GM12878 (cell line): ENCODE measurements at regions not wholly inside any gene's neighbourhood (a gene's known extent, or its start where the extent isn't known, plus 50 kb on each side); places are given as distances from the start of the nearest gene placed in this dataset.

Experiments
- ATAC-seq: fragments of 200-7000 bp; cut with Tn5 transposase; 3 replicates; pipeline ENCODE4 v1.9.1; 2020; ENCODE audit warnings: mild to moderate bottlenecking, moderate library complexity
- BruUV-seq: library from RNA; stranded (reverse); fragments of 400-500 nt; replicated peaks from 2 replicates; lab custom pipeline; 2021; lab: Mats Ljungman, UMichigan
- CTCF ChIA-PET: fragments of 300-600 bp; sonication (Branson Sonifier 250); formaldehyde crosslinking; extraction: SDS; loops from one replicate; lab custom pipeline; 2021; ENCODE audit warnings: inconsistent platforms; lab: Yijun Ruan, JAX
- POLR2A ChIA-PET: fragments of 350-600 bp; formaldehyde crosslinking; extraction: SDS; loops from one replicate; lab custom pipeline; 2021; ENCODE audit warnings: inconsistent platforms; lab: Charles Lee
- RAD21 ChIA-PET: fragments of 300-600 bp; sonication (Branson Sonifier 250); formaldehyde crosslinking; loops from one replicate; lab custom pipeline; 2023; ENCODE audit warnings: antibody characterized with exemption; ENCODE audit not compliant: unreplicated experiment; lab: Charles Lee
- SMC1A ChIA-PET: fragments of 300-600 bp; sonication (Branson Sonifier 250); formaldehyde crosslinking; loops from one replicate; lab custom pipeline; 2023; ENCODE audit not compliant: unreplicated experiment, uncharacterized antibody; lab: Charles Lee
- DNase-seq: peaks from one replicate; pipeline ENCODE4 v3.0.0-alpha.2; 2011; ENCODE audit warnings: low read depth, low spot score
- FAIRE-seq: peaks from 3 replicates; lab custom pipeline; 2011; peaks lifted over from hg19 to GRCh38; lab: Jason Lieb, UNC
- H2AFZ ChIP-seq: 2 replicates; pipeline ENCODE4 v1.6.0; 2011; ENCODE audit warnings: low read depth, low read length, control low read depth; ENCODE audit not compliant: control insufficient read depth
- H3K27ac ChIP-seq: 2 replicates; pipeline ENCODE4 v1.5.1; 2011; ENCODE audit warnings: control low read depth; ENCODE audit not compliant: control insufficient read depth, insufficient read depth
- H3K27me3 ChIP-seq, 2 experiments: replicated peaks in 1 of 2; 2 replicates each; pipeline versions ENCODE4 v1.6.0 to v1.6.1; 2011; ENCODE audit warnings: low read length in 1 of 2; ENCODE audit not compliant: control insufficient read depth in 2 of 2, insufficient read depth in 2 of 2
- H3K36me3 ChIP-seq, 2 experiments: 2 replicates each; pipeline ENCODE4 v1.5.1; 2011; ENCODE audit warnings: low read length in 1 of 2; ENCODE audit not compliant: control insufficient read depth in 2 of 2, insufficient read depth in 2 of 2
- H3K4me1 ChIP-seq: 2 replicates; pipeline ENCODE4 v1.6.1; 2011; ENCODE audit warnings: mild to moderate bottlenecking, low read length, moderate library complexity, mixed read lengths; ENCODE audit not compliant: control insufficient read depth, insufficient read depth
- H3K4me2 ChIP-seq: 2 replicates; pipeline ENCODE4 v1.6.0; 2011; ENCODE audit warnings: control low read depth; ENCODE audit not compliant: control insufficient read depth, insufficient read depth
- H3K4me3 ChIP-seq: fragments of 200-600 bp; sonication (generic); 2 replicates; pipeline ENCODE4 v1.5.1; 2016
- H3K79me2 ChIP-seq: 2 replicates; pipeline ENCODE4 v1.6.0; 2011; ENCODE audit warnings: low read length; ENCODE audit not compliant: control insufficient read depth, insufficient read depth
- H3K9ac ChIP-seq: 2 replicates; pipeline ENCODE4 v1.8.0; 2011; ENCODE audit warnings: low read length, control low read depth, mixed read lengths; ENCODE audit not compliant: control insufficient read depth, insufficient read depth
- H3K9me3 ChIP-seq: replicated peaks from 3 replicates; pipeline ENCODE4 v1.5.1; 2011; ENCODE audit warnings: mild to moderate bottlenecking, low read length; ENCODE audit not compliant: control insufficient read depth, insufficient read depth
- H4K20me1 ChIP-seq: 2 replicates; pipeline ENCODE4 v1.6.0; 2011; ENCODE audit not compliant: control insufficient read depth, insufficient read depth
- ATF7 ChIP-seq: fragments of 450-650 bp; IDR thresholded peaks from 2 replicates; pipeline ENCODE4 v1.6.1; 2016; ENCODE audit warnings: low read depth, mild to moderate bottlenecking
- CBFB ChIP-seq: IDR thresholded peaks from 2 replicates; pipeline ENCODE4 v1.6.1; 2016; ENCODE audit warnings: antibody characterized with exemption, low read depth
- CBX3 ChIP-seq: fragments of 200-600 bp; sonication (generic); IDR thresholded peaks from 2 replicates; pipeline ENCODE4 v1.6.1; 2016; ENCODE audit warnings: low read depth, borderline replicate concordance
- HDAC2 ChIP-seq: fragments of 200-600 bp; sonication (generic); IDR thresholded peaks from 2 replicates; pipeline ENCODE4 v1.6.1; 2017
- HDAC6 ChIP-seq: fragments of 200-600 bp; sonication (generic); IDR thresholded peaks from one replicate; pipeline ENCODE4 v1.8.0; 2017; ENCODE audit warnings: antibody characterized with exemption; ENCODE audit not compliant: unreplicated experiment
- MAX ChIP-seq: IDR thresholded peaks from 2 replicates; pipeline ENCODE4 v1.6.1; 2012; ENCODE audit warnings: low read depth, low read length, improper control_type of control experiment
- NR2C1 ChIP-seq: fragments of 450-650 bp; IDR thresholded peaks from 2 replicates; pipeline ENCODE4 v1.6.1; 2017; ENCODE audit warnings: antibody characterized with exemption, mild to moderate bottlenecking, moderate library complexity
- PAX8 ChIP-seq: fragments of 450-650 bp; IDR thresholded peaks from 2 replicates; pipeline ENCODE4 v1.6.1; 2017; ENCODE audit warnings: mild to moderate bottlenecking, moderate library complexity
- POLR2AphosphoS5 ChIP-seq: IDR thresholded peaks from 2 replicates; pipeline ENCODE4 v1.6.1; 2011; ENCODE audit warnings: mild to moderate bottlenecking, low read length, inconsistent platforms
- PRDM15 ChIP-seq: fragments of 450-650 bp; formaldehyde crosslinking; IDR thresholded peaks from 2 replicates; pipeline ENCODE4 v1.4.0; 2020; ENCODE audit warnings: mild to moderate bottlenecking, moderate library complexity
- SREBF2 ChIP-seq: IDR thresholded peaks from 2 replicates; pipeline ENCODE4 v1.6.1; 2012; ENCODE audit warnings: mild to moderate bottlenecking, low read length
- SRF ChIP-seq, 2 experiments: IDR thresholded peaks; 2 replicates each; pipeline ENCODE4 v1.6.1; 2011; ENCODE audit warnings: low read depth in 2 of 2, low read length in 2 of 2, mild to moderate bottlenecking in 1 of 2, moderate library complexity in 1 of 2
- ZNF217 ChIP-seq: fragments of 450-650 bp; IDR thresholded peaks from 2 replicates; pipeline ENCODE4 v1.6.1; 2017; ENCODE audit warnings: antibody characterized with exemption, mild to moderate bottlenecking
- ZNF384 ChIP-seq: IDR thresholded peaks from 2 replicates; pipeline ENCODE4 v1.6.1; 2012; ENCODE audit warnings: low read depth, mild to moderate bottlenecking, low read length, improper control_type of control experiment, borderline replicate concordance
- WGBS: methylation state at CpG from one replicate; pipeline ENCODE4 v1.1.6; 2016; ENCODE audit warnings: low lambda C conversion rate; ENCODE audit not compliant: insufficient replicate concordance, insufficient coverage; ENCODE audit errors: missing lambda C conversion rate; 5-methylcytosine and 5-hydroxymethylcytosine counted together
- in situ Hi-C: fragments of 300-500 bp; cut with MboI; formaldehyde crosslinking; loops from 9 replicates; pipeline ENCODE4 v1.14.3; 2018; ENCODE audit warnings: mixed read lengths
- intact Hi-C: fragments of 100-400 bp; cut with micrococcal nuclease; formaldehyde crosslinking; loops from one replicate; pipeline ENCODE4 v1.14.2; 2022; ENCODE audit not compliant: unreplicated experiment
- TF ChIP-seq, protein P1 (sequence below): fragments of 450-650 bp; IDR thresholded peaks from 2 replicates; pipeline ENCODE4 v1.6.1; 2017; ENCODE audit warnings: mild to moderate bottlenecking, low read depth, inconsistent platforms; ENCODE audit not compliant: poor library complexity, severe bottlenecking

- H4K20me1 ChIP-seq: no peaks in the 10 kb centered on the region
- ATAC-seq: no peak
- TF ChIP-seq ATF7: no peak
- TF ChIP-seq SREBF2: no peak
- no peak for TF ChIP-seq HDAC6
- no peak for TF ChIP-seq PAX8
- TF ChIP-seq MAX: no peak
- TF ChIP-seq, all 136 proteins: peak for 0
- CTCF ChIA-PET: no interaction called here
- no peak overlapping the region for H3K4me2 ChIP-seq
- in situ Hi-C loops (no loop called here), intact Hi-C loops (no loop called here)
- DNase-seq (no peak), FAIRE-seq (no peak)
- 10% methylated on average over 2 of the region's 2 CpGs for WGBS
- POLR2A ChIA-PET: no interaction called here
- no peak overlapping the region for H3K27ac ChIP-seq
- H3K4me3 ChIP-seq: no peak overlapping the region
- no peak overlapping the region for H2AFZ ChIP-seq
- no peaks in the 10 kb centered on the region for H3K27me3 ChIP-seq
- no TSS peak for BruUV-seq
- H3K9ac ChIP-seq: no peak overlapping the region
- no peaks in the 10 kb centered on the region for H3K79me2 ChIP-seq
- SMC1A ChIA-PET: no interaction called here
- no peaks in the 10 kb centered on the region for H3K36me3 ChIP-seq
- H3K9me3 ChIP-seq: no peaks in the 10 kb centered on the region; the same call in 2 of the 3 replicates
- RAD21 ChIA-PET: no interaction called here
- H3K4me1 ChIP-seq: no peaks in the 10 kb centered on the region
Measured at GRCh38 chr7:63045575-63045974, 953.1 kb upstream of the ZNF722 start.

GRCh38 chr7:63046612-63047011 is 952.0 kb upstream of the ZNF722 start:
- no peak for DNase-seq
- H3K9me3 ChIP-seq: no peaks in the 10 kb centered on the region; the same call in 2 of the 3 replicates
- no peaks in the 10 kb centered on the region for H3K36me3 ChIP-seq
- FAIRE-seq: no peak
- ChIA-PET POLR2A (no interaction called here), SMC1A (no interaction called here), RAD21 (no interaction called here), CTCF (no interaction called here)
- no peaks in the 10 kb centered on the region for H3K4me1 ChIP-seq
- BruUV-seq: no TSS peak
- H3K27ac ChIP-seq: no peak overlapping the region
- no peaks in the 10 kb centered on the region for H3K79me2 ChIP-seq
- WGBS: 5% methylated on average over 3 of the region's 3 CpGs
- no peaks in the 10 kb centered on the region for H4K20me1 ChIP-seq
- H3K4me3 ChIP-seq: no peak overlapping the region
- in situ Hi-C loops: no loop called here
- no peak overlapping the region for H3K4me2 ChIP-seq
- H2AFZ ChIP-seq: no peak overlapping the region
- intact Hi-C loops: no loop called here
- H3K9ac ChIP-seq: no peak overlapping the region
- H3K27me3 ChIP-seq: no peaks in the 10 kb centered on the region
- no peak for ATAC-seq
- TF ChIP-seq CBX3: no peak
- TF ChIP-seq POLR2AphosphoS5: no peak
- no peak for TF ChIP-seq ZNF384
- no peak for TF ChIP-seq SRF (IDR thresholded peaks at IDR 0.05; ENCODE audit: low read depth in 2 of 2, low read length in 2 of 2)
- no peak for TF ChIP-seq ZNF217
- TF ChIP-seq, protein P1, sequence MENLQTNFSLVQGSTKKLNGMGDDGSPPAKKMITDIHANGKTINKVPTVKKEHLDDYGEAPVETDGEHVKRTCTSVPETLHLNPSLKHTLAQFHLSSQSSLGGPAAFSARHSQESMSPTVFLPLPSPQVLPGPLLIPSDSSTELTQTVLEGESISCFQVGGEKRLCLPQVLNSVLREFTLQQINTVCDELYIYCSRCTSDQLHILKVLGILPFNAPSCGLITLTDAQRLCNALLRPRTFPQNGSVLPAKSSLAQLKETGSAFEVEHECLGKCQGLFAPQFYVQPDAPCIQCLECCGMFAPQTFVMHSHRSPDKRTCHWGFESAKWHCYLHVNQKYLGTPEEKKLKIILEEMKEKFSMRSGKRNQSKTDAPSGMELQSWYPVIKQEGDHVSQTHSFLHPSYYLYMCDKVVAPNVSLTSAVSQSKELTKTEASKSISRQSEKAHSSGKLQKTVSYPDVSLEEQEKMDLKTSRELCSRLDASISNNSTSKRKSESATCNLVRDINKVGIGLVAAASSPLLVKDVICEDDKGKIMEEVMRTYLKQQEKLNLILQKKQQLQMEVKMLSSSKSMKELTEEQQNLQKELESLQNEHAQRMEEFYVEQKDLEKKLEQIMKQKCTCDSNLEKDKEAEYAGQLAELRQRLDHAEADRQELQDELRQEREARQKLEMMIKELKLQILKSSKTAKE: no peak
- no peak for TF ChIP-seq NR2C1
- no peak for TF ChIP-seq CBFB
- no peak for TF ChIP-seq PRDM15 (CRISPR knock-in tag)
- TF ChIP-seq HDAC2: no peak
